ENCODE measurements at regions not wholly inside any gene's neighbourhood (a gene's known extent, or its start where the extent isn't known, plus 50 kb on each side); places are given as distances from the start of the nearest gene placed in this dataset.

DNA sequence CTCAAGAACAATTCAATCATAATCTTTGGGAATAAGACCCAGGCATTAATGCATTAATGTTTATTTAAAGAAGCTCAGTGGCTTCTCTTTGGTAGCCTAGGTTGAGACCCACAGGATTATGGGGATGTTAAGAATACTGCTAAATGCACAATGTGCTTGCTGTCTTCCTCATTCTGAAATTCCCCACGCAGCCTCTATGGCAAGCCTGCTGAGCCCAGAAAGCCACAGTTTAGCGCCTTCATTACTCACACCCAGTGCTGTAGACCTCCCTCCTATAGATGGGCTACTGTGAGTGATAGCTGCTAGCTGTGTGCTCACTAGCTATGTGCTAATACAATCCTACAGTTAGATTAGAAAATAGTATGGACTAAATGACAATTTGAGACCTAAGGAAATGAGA lies 90.6 kb downstream of the TNFSF13B start:
- no peak for DNase-seq

DNA sequence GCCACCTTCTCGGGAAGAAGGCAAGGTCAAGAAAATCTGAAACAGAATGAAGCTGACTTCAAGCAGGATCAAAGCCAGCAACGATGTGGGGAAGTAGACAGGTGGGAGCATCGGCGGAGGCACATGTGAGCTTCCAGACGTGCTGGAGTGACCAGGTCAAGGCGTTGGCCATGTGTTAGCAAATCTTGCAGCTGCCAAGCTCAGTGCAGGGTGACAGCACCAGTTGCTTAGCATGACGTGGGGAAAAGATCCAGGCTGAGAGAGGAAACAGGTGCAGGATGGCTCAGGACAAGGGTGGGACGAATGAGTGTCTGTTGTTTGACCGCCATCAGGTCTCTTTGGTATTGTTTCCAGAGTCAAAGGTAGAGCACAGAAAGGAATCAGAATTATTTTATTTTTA lies 92.3 kb downstream of the TNFSF13B start:
- no peak for DNase-seq

DNA sequence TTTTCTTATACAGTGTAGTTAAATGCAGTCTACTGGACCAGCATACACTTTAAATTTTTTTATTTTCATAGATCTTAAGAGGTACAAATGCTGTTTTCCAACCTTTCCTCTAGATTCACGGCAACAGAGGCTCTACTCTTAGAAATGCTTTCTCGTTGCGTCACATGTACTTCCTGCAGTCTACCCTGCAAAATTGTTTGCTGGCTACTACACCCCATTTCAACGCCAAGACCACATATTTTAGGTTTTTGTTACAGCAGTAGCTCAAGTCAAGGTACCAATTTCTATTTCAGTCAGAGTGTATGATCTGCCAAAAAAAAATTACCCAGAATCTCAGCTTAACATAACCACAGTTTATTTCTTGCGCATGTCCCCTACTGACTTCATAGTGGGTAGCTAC lies 94.1 kb downstream of the TNFSF13B start:
- no peak for DNase-seq

DNA sequence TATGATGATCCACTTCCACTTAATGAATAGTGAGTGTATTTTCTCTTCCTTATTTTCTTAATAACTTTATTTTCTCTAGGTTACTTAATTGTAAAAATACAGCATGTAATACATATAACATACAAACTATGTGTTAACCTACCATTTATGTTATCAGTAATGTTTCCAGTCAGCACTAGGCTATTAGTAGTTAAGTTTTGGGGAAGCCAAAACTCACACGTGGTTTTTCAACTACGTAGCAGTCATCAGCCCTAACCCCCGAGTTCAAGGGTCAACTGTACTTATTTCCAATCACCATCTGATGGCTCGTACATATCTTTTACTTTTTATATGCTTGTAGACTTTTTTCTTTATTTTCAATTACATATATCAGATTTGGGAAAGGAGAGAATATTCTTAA lies 95.7 kb downstream of the TNFSF13B start:
- DNase-seq = no peak

DNA sequence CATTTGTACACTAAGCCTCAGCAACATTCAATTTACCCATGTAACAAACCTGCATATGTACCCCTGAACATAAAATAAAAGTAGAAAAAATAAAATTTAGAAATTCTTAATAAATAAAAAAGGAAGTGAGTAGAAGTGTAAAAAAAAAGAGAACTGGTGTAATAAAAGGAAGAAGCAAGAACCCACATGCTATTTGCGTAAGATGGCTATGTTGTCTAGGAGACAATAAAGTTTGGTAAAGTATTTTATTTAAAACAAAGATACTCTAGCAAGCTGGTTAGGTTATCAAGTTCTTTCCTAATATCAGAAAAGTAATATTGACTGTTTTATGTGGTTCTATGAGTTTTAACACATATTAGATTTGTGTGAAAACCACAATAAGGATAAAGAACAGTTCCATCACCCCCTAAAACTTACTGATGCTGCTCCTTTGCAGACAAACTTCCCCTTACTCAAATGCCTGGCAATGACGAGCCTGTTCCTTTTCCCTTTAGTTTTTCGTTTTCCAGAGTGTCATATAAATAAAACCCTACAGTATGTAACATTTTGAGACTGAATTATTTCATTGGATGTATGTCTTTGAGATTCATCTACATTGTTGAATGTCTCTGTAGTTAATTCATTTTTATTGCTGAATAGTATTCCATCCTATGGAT lies 98.9 kb downstream of the TNFSF13B start:
- DNase-seq = no peak

DNA sequence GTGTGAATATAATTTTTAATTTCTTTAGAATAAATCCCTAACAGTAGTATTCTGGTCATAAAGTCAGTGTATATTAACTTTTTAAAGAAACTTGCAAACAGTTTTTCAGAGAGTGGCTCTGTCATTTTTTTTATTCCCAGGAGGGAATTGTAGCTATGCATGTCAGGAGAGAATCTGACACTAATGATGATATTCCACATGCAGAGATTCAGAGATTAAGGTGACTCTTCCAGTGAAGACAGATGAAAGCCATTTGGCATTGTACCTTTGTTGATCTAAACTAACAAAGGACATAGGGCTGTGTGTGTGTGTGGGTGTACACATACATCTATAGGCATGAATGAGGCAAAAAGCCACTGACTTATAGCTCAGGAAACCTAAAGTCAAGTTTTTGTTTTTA lies 99.9 kb downstream of the TNFSF13B start:
- DNase-seq = no peak

DNA sequence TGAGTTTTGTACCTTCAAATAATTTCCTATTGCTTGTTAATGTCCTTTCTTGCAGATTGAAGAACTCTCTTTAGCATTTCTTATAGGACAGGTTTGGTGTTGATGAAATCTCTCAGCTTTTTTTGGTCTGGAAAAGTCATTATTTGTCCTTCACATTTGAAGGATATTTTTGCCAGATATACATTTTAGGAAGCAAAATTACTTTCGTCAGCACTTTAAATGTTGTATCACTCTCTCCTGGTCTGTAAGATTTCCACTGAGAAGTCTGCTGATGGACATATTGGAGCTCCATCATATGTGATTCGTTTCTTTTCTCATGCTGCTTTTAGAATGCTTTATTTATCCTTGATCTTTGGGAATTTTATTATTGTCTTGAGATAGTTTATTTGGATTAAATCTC lies 105.5 kb downstream of the TNFSF13B start:
- no peak for DNase-seq

DNA sequence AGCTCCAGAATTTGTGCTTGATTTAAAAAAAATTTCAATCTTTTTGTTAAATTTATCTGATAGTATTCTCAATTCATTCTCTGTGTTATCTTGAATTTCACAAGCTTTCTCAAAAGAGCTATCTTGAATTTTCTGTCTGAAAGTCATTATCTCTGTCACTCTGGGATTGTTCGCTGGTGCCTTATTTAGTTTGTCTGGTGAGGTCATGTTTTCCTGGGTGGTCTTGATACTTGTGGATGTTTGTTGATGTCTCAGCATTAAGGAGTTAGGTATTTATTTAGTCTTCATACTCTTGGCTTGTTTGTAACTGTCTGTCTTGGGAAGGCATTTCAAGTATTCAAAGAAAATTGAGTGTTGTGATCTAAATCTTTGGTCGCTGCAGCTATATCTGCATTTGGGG lies 106.3 kb downstream of the TNFSF13B start:
- DNase-seq = no peak

DNA sequence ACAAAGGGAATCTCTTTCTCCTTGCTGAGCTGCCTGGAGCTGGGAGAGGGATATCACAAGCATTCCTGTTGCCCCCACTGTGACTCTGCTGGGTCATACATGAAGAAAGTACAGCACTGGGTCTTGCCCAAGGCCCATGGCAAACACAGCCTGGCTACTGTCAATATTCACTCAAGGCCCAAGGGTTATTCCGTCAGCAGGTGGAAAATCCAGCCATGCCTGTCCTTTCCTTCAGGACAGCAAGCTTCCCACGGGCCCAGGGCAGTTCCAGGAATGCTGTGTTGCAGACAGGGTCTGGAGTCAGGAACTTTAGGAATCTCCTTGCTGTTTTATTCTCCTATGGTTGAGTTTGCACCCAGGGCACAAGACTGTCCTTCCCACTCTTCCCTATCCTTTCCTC lies 106.8 kb downstream of the TNFSF13B start:
- DNase-seq = no peak

DNA sequence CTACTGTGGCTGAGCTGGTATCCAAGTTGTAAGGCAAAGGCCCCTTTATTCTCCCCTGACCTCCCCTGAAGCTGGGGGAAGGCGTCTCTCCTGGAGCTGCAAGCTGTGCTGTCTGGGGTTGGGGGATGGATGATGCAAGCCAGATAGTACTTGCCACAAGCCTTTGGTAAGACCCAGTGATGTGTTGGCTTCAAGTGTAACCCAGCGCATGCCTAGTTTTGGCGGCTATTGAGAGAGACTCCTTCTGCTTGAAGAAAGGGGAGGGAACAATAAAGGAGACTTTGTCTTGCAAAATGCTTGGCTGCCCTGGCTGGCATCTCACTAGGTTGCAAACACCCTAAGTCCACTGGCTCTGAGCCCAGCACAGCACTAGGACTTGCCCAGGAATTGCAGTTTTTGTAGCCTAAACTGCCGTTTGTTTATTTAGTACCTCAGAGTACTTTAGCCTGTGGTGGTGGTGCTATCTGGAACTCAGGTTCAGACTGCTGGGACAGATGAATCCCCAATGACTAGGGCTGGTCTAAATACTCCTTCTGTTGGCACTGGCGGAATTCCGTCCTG lies 108.2 kb downstream of the TNFSF13B start:
- no peak for DNase-seq

DNA sequence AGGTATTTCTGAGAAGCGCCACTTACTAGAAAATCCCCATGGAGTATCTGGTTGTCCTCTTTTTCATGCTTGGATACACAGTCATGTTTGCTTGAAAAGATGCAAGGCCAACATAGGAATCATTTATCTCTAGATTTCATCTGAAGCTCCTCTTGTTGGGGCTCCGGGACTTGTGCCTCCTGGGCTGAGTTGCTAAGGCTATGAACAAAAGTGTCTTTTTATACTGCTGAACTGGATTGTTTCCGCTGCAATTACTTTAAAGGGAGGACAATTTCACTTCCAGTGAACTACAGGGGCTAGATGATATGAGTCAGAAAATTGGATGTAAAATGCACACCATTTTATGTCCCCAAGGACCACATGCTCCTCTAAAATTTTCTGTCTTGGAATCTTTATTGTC lies 114.1 kb downstream of the TNFSF13B start:
- DNase-seq = no peak

DNA sequence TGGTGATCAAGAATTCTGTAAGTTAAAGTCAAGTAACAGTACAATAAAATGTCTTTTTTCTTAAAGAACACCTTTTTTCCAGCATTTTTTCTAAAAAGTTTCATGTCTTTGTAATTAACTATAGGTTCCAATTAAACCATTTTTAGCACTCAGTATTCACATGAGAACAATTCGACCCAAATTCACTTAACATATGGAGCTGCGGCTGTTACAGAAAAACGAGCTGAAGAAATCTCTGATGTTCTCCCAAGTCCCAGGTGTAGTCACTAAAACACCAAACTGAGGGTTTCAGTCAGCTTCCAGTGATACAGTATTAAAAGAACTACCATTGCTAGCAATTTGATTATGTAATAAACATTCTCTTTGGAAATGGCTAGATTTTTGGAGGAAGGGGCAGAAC lies 117.6 kb downstream of the TNFSF13B start:
- DNase-seq = no peak

DNA sequence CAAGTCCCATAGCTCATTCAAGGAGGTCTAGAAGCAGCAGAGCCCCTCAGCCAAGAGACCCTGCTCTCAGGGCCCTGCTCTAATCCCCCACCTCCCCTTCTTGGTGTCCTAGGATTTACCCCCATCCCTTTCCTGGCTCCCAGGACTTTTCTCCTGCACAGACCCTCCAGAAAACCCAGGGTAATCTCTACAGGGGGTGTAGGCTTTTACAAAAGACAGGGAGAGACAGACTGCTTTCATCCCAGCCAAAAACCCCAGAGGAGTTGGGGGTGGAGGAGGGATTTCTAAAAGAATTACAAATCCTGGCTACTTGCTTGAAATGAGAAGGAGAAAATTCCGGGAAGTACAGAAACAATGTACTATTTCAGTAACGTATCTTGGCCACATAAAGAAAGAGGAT lies 133.3 kb downstream of the TNFSF13B start:
- DNase-seq = no peak

DNA sequence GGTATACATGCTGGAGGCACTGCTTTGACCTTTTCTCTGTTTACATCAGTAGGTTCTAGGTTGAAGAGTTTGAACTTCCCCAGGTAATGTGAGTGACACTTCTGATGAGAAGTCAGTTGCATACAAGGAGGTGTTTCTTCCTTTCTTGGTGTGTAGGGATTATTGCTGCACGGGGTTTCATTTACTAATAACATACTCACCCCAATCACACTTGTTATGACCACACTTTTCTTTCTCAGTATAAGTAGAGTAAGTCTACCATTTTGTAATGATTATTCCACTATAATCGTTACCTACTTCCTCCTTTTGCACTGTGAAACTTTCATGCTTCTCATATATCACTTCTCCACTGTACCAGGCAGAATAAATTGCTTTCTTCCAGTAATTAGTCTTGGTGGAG lies 138.0 kb downstream of the TNFSF13B start:
- no peak for DNase-seq

DNA sequence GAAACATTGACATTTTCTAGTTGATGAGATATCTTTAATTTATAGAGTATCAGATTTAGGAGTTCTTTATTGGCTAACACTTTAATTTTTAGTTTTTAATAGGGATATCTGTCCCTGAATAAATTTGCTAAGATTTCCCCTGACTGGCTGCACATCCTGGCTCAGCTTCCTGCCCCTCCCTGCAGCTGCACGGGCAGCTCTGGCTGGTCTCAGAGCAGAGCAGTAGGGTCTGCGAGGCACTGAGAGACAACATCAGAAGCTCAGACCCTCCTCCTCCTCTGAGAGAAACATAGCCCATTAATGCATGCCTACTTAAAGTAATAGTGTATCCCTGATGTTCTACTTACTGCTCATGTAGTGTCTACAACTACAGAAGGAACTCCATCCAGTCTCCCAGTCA lies 139.2 kb downstream of the TNFSF13B start:
- no peak for DNase-seq

DNA sequence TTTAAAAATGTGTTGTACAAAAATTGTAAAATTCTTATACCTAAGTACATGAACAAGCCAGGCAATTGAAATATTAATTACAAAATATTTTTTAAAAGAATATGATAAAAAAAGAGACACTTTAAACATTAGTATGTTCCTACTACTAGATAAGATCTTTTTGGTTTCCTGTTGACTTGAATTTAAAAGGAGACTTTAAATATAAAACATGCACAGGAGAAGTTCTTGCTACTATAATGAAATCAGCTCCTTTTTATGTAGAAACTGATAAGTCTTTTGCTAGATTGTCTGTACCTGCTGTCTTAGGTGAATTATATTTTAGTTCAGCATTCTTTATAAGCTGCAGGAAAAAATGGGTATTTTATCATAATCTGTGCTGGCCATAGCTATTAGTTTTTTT lies 140.2 kb downstream of the TNFSF13B start:
- DNase-seq = no peak

DNA sequence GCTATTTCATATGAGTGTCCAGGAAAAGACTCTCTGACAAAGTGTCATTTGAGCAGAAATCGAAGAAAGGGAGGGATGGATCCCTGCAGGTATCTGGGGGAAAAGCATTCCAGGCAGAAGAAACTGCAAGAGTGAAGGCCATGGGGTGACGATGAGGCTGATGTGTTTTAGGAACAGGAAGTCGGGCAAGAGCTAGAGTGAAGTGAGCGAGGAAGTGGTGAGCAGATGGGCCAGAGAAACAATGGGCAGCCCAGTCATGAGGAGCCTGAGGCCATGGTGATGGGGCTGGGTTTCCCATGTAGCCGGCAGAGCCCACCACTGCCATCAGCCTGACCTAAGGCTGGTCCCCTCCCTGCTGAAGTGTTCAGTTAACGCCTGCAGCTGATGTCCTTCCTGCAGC lies 150.2 kb downstream of the TNFSF13B start:
- DNase-seq = no peak

DNA sequence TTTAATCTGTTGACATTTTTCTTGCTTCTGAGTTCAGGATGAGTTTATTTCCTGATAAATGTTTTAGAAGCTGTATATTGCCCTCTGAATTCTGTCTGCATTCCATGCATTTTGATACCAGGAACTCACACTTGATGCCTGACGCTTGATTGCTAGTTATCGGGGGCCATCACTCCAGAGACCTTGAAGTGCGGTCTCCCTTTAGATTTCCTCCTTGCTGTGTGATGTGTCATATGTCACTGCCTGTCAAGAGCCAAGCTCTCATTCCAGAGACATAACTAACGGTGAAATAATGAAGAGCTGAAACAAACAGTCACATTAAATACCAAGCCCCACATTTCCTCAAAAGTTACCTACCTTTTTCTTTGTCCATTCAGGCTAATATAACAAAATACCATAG lies 155.5 kb downstream of the TNFSF13B start:
- DNase-seq = peak; percentile 32

DNA sequence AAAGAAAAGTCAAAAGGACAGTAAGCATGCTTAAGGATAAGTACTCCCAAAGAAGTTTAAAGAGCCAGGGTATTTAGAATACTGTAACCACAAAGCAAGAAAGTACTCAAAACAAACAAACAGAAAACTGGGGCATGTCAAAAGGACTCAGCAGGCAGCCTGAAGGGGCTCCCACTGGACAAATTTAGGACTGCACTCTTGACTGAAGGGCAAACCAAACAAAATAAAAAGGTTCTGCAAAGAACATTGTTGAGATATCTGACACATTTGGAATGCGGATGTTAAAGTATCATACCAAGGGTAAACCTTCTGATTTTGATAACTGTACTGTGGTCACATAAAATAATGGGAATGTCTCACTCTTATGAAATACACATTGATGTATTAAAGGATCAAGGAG lies 157.4 kb downstream of the TNFSF13B start:
- DNase-seq = no peak

DNA sequence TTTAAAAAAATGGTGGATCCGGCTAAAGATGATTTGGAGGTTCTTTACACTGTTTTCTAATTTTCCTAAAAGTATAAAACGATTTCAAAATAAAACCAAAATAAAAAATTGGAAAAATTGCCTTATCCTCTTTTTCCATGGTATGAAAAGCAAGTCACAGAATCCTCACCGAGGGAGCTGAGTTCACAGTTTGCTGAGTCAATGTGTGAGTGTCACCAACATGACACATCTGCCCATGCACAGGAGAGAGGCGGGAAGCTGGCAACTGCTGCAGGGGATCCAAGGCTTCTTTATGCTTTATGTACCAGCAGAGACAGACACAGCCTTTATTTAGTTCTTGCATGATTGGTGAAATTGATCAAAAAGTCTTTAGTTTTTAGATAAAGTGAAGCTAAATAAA lies 157.8 kb downstream of the TNFSF13B start:
- DNase-seq = peak; percentile 7

DNA sequence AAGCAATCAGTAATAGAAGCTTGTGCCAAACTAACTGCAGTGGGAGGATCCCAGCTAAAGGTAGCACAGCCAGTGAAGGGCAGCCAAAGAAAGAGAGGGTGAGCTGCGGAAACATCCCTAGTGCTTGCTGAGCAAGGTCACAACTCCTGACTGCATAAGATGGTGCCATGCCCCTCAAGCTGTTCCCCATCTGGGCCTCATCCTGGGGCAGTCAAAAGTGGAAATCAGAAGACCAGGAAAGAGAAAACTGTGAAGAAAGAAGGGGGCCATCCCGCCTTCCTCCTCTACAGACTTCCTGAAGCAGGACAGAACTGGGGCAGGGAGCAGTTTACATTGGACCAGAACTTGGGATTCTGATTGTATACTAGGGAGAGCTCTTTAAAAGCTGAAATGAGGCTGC lies 159.2 kb downstream of the TNFSF13B start:
- DNase-seq = no peak

DNA sequence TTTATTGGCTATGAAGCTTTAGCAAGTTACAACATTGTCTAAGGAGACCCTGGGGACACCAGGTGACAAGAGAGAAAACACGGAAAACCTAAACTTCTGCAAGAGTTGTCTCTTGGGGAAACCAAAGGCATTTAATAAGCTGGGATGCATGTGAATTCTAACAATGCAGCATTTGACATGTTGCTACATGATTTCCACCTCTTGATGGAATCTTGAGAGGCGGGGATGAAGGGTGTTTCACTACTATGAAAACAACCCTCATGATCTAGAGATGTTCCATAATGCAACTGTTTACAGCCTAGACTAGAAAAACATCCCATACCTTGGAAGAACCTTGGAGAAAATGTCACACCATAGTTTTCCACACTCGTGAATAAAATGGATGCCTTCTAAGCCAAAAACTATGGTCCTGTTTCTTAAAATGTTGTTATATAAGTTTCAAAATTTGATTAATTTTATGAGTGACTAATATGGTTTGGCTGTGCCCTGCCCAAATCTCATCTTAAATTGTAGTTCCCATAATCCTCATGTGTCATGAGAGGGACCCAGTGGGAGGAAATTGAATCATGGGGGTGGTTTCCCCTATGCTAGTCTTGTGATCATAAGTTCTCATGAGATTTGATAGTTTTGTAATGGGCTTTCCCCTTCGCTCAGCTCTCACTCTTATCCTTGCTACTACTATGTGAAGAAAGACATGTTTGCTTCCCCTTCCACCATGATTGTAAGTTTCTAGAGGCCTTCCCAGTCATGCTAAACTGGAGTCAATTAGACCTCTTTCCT lies 164.6 kb downstream of the TNFSF13B start:
- DNase-seq = no peak

DNA sequence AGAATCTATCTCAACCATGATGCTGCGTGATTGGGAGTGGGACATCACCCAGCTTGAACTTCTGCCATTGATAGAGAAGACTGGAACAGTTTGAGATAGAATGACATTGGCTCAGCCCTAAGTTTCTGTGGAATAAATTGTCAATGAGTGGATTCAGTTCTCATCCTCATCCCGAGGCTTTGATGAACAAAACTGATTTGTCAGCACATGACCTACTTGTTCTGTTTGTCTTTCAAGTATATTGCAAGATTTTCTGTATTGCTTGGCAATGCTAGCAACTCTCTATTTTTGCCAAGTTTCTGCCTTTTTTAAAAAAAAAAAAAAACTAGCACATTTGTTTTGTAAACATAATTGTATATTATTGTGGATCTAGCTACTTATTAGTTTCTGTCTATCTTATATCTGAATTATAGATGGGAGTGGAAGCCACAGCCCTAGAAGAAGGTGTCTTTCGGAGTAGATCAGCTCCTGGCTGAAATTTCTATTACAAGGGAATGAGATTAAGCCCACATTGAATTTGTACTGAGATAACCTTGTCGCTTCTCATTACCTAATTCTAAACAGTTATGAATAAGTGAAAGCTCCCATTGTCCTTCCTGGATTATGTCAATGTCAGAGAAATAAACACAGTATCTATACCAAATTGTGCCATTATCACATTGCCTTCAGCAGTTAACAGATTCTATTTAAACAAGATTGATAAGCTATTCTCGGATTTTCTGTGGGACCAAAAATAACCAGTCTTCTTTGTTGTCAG lies 166.1 kb downstream of the TNFSF13B start:
- DNase-seq = no peak

DNA sequence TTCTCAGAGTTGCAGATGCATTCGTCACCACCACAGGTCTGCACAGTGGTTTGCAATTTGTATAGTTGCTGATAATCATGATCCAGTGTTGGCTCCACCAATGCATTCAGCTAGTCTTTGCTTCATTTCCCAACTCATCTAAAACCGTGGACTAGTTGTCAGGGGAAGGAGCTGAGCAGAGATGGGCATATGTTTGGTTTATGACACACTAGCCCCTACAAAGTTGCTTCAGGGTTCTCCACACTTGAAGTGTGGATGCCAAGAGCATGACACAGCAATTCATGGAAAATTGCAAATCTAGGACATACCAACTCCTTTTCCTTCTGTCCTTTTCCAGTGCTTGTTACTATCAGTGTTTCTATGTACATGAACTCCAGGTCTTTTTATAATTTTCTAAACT lies 168.0 kb downstream of the TNFSF13B start:
- DNase-seq = peak; percentile 30
